ENCODE measurements at regions not wholly inside any gene's neighbourhood (a gene's known extent, or its start where the extent isn't known, plus 50 kb on each side); places are given as distances from the start of the nearest gene placed in this dataset.

DNA sequence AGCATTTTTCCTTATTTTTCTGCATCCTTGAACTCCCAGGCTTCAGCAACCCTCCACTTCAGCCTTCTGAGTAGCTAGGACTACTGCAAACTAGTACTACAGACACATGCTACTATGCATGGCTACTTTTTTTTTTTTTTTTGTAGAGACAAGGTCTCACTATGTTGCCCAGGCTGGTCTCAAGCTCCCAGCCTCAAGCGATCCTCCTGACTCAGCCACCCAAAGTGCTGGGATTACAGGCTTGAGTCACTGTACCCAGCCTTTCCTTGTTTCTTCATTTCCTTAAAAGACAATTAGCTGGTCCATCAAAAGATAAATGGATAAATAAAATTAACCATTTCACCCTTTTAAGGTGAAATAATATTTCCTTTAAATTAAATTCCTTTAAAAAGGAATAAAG lies 205.8 kb downstream of the SPTSSA start:
- TF ChIP-seq EHMT2 (IDR thresholded peaks at IDR 0.05; ENCODE audit: low read depth): no peak
- TF ChIP-seq, protein P1, sequence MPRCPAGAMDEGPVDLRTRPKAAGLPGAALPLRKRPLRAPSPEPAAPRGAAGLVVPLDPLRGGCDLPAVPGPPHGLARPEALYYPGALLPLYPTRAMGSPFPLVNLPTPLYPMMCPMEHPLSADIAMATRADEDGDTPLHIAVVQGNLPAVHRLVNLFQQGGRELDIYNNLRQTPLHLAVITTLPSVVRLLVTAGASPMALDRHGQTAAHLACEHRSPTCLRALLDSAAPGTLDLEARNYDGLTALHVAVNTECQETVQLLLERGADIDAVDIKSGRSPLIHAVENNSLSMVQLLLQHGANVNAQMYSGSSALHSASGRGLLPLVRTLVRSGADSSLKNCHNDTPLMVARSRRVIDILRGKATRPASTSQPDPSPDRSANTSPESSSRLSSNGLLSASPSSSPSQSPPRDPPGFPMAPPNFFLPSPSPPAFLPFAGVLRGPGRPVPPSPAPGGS (IDR thresholded peaks at IDR 0.05): no peak
- TF ChIP-seq RFX5 (IDR thresholded peaks at IDR 0.05): no peak
- no peak for TF ChIP-seq FOSB (CRISPR knock-in tag; IDR thresholded peaks at IDR 0.05)
- ChIA-PET CTCF (interaction anchor here (1.1 kb wide), 1 partner anchor 9 kb away, joined by 4 read pairs; no protein-coding TSS in a partner anchor), POLR2A (no interaction called here)
- Histone ChIP-seq H3K9me3 (no peaks in the 10 kb centered on the region), H3K4me3 (no peak overlapping the region), H3K4me2 (no peak overlapping the region), H3K27ac (no peak overlapping the region), H3K4me1 (no peaks in the 10 kb centered on the region)
- ATAC-seq (no peak), FAIRE-seq (no peak), DNase-seq (ENCODE audit: low read depth in 1 of 2, low spot score in 1 of 2) (no peak)
- 76% methylated on average over 1 of the region's 1 CpG for WGBS (ENCODE audit: missing lambda C conversion rate)

DNA sequence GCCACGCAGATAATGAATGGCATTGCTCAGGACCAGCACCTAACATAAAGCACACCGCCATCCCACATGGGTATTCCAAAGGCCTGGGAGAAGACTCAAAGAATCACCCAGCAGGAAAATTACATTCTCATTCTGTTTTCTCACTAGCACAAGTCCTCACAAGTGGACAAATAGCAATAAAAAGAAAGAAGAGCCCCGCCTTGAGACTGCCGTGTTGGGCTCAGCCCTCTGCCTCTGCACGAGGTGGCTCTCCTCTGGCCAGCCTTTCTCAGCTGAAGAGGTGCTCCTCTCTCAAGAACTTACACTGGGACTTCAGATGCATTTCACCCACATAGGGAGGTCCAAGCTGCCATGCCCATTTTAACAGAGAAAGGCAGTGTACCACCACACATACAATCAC lies 207.5 kb downstream of the SPTSSA start:
- no peaks in the 10 kb centered on the region for H3K9me3 ChIP-seq
- no peak overlapping the region for H3K4me3 ChIP-seq
- FAIRE-seq: no peak
- TF ChIP-seq, protein P2, sequence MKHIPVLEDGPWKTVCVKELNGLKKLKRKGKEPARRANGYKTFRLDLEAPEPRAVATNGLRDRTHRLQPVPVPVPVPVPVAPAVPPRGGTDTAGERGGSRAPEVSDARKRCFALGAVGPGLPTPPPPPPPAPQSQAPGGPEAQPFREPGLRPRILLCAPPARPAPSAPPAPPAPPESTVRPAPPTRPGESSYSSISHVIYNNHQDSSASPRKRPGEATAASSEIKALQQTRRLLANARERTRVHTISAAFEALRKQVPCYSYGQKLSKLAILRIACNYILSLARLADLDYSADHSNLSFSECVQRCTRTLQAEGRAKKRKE (CRISPR knock-in tag; IDR thresholded peaks at IDR 0.05; ENCODE audit: low read depth): no peak
- TF ChIP-seq, protein P3, sequence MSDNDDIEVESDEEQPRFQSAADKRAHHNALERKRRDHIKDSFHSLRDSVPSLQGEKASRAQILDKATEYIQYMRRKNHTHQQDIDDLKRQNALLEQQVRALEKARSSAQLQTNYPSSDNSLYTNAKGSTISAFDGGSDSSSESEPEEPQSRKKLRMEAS (IDR thresholded peaks at IDR 0.05): no peak
- TF ChIP-seq GATA3 (IDR thresholded peaks at IDR 0.05; ENCODE audit: borderline replicate concordance) (no peak), MYC (IDR thresholded peaks at IDR 0.05; ENCODE audit: borderline replicate concordance, low read length) (no peak), CBX2 (IDR thresholded peaks at IDR 0.05; ENCODE audit: borderline replicate concordance, low read depth) (no peak), POLR2AphosphoS2 (conservative IDR thresholded peaks at IDR 0.05; ENCODE audit: low read length) (no peak), CEBPB (IDR thresholded peaks at IDR 0.05) (no peak), RNF2 (IDR thresholded peaks at IDR 0.05; ENCODE audit: borderline replicate concordance, low read depth) (no peak)
- CTCF ChIA-PET: interaction anchor here (0.6 to 1.2 kb wide), 2 partner anchors 15 to 869 kb away, joined by 3 read pairs; no protein-coding TSS in a partner anchor
- no peak overlapping the region for H3K27ac ChIP-seq
- POLR2A ChIA-PET: no interaction called here
- WGBS (ENCODE audit: missing lambda C conversion rate): 67% methylated on average over 5 of the region's 5 CpGs
- DNase-seq (ENCODE audit: low read depth in 1 of 2, low spot score in 1 of 2): no peak
- no peak for ATAC-seq
- no peak overlapping the region for H3K4me2 ChIP-seq
- no peaks in the 10 kb centered on the region for H3K4me1 ChIP-seq

DNA sequence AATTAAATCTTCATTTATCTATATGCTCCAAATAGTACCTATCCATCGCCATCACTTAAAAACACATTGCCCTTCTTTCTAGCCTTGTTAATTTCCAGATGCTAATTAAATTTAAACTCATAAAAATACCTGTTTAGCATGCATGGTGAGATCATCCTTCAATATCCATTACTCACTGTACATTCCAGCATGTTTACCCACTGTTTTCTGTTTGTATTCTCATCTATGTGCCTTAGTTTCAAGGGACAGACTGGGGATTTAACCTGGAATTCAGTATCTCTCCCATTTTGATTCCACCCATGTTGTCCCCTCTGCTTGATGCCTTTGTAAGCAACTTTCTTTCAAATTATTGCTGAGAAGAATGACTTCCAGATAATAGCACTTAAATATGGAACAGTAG lies 208.0 kb downstream of the SPTSSA start:
- TF ChIP-seq CBX8 (IDR thresholded peaks at IDR 0.05): no peak
- TF ChIP-seq HMGXB4 (CRISPR knock-in tag; IDR thresholded peaks at IDR 0.05; ENCODE audit: borderline replicate concordance): no peak
- no peak for TF ChIP-seq KDM5A (IDR thresholded peaks at IDR 0.05)
- TF ChIP-seq, protein P4, sequence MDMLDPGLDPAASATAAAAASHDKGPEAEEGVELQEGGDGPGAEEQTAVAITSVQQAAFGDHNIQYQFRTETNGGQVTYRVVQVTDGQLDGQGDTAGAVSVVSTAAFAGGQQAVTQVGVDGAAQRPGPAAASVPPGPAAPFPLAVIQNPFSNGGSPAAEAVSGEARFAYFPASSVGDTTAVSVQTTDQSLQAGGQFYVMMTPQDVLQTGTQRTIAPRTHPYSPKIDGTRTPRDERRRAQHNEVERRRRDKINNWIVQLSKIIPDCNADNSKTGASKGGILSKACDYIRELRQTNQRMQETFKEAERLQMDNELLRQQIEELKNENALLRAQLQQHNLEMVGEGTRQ (IDR thresholded peaks at IDR 0.05): no peak
- TF ChIP-seq POLR2A (IDR thresholded peaks at IDR 0.05; ENCODE audit: low read length): no peak
- TF ChIP-seq JUNB (IDR thresholded peaks at IDR 0.05): no peak
- no peak for TF ChIP-seq ZFP36 (IDR thresholded peaks at IDR 0.05; ENCODE audit: borderline replicate concordance, partially characterized antibody)
- TF ChIP-seq HES2 (IDR thresholded peaks at IDR 0.05): no peak
- no peak for TF ChIP-seq ZC3H11A (IDR thresholded peaks at IDR 0.05)
- no peak for TF ChIP-seq FOSB (CRISPR knock-in tag; IDR thresholded peaks at IDR 0.05)
- TF ChIP-seq EHF (CRISPR knock-in tag; IDR thresholded peaks at IDR 0.05): no peak
- no peak for TF ChIP-seq HOXA7 (CRISPR knock-in tag; IDR thresholded peaks at IDR 0.05)
- no peak for TF ChIP-seq NPAS2 (CRISPR knock-in tag; IDR thresholded peaks at IDR 0.05; ENCODE audit: borderline replicate concordance)
- no peak for TF ChIP-seq RAD21 (conservative IDR thresholded peaks at IDR 0.05 in 1 of 2, IDR thresholded peaks at IDR 0.05 in 1 of 2)
- TF ChIP-seq, protein P2 (CRISPR knock-in tag; IDR thresholded peaks at IDR 0.05; ENCODE audit: low read depth): no peak
- TF ChIP-seq TFCP2L1 (CRISPR knock-in tag; IDR thresholded peaks at IDR 0.05): no peak
- TF ChIP-seq PHF8 (IDR thresholded peaks at IDR 0.05; ENCODE audit: borderline replicate concordance, low read depth): no peak
- TF ChIP-seq CHD2 (IDR thresholded peaks at IDR 0.05; ENCODE audit: low read length, partially characterized antibody): no peak
- TF ChIP-seq FOSL2 (IDR thresholded peaks at IDR 0.05): no peak
- TF ChIP-seq FOSL2 (CRISPR knock-in tag; IDR thresholded peaks at IDR 0.05): no peak
- Histone ChIP-seq H3K9me3 (no peaks in the 10 kb centered on the region), H3K4me1 (no peaks in the 10 kb centered on the region), H3K4me2 (no peak overlapping the region), H3K27ac (no peak overlapping the region), H3K4me3 (no peak overlapping the region)
- no peak for FAIRE-seq
- no peak for DNase-seq (ENCODE audit: low read depth in 1 of 2, low spot score in 1 of 2)
- CTCF ChIA-PET: no interaction called here
- no peak for ATAC-seq
- 78% methylated on average over 1 of the region's 1 CpG for WGBS (ENCODE audit: missing lambda C conversion rate)
- POLR2A ChIA-PET: no interaction called here
